HG02870 (cell line): ENCODE measurements at regions not wholly inside any gene's neighbourhood (a gene's known extent, or its start where the extent isn't known, plus 50 kb on each side); places are given as distances from the start of the nearest gene placed in this dataset.
"Not testable (repeated sequence)": the region's sequence is repeated elsewhere in the genome, so short reads cannot be mapped to it uniquely, and the experiment has no call there.

Experiments used
- ATAC-seq: cut with Tn5 transposase; IDR thresholded peaks from one replicate; pipeline ENCODE4 v1.9.1; 2021; ENCODE audit warnings: mild to moderate bottlenecking, moderate library complexity; ENCODE audit not compliant: unreplicated experiment

GRCh38 chr13:76630629-76631230 lies 255.5 kb downstream of the KCTD12 start:
- ATAC-seq, result no peak

- ATAC-seq, result no peak
Measured at GRCh38 chr13:76622315-76623040, 263.7 kb downstream of the KCTD12 start.

- ATAC-seq, result no peak
Measured at GRCh38 chr13:76621705-76622104, 264.5 kb downstream of the KCTD12 start.

- ATAC-seq, result no peak
Measured at GRCh38 chr13:76620036-76620435, 266.2 kb downstream of the KCTD12 start.

GRCh38 chr13:76619631-76620030 lies 266.6 kb downstream of the KCTD12 start:
- no peak for ATAC-seq

- no peak for ATAC-seq
Measured at GRCh38 chr13:76610819-76611415, 275.3 kb downstream of the KCTD12 start.

GRCh38 chr13:76609643-76610042 lies 276.6 kb downstream of the KCTD12 start:
- ATAC-seq, result no peak

- no peak for ATAC-seq
Measured at GRCh38 chr13:76607866-76608265, 278.3 kb downstream of the KCTD12 start.

- no peak for ATAC-seq
Measured at GRCh38 chr13:76600081-76600480, 286.1 kb downstream of the KCTD12 start.

- no peak for ATAC-seq
Measured at GRCh38 chr13:76597868-76598267, 288.3 kb downstream of the KCTD12 start.

- no peak for ATAC-seq
Measured at GRCh38 chr13:76596216-76596615, 290.0 kb downstream of the KCTD12 start.

GRCh38 chr13:76594435-76594834 lies 291.8 kb downstream of the KCTD12 start:
- ATAC-seq, result no peak

- ATAC-seq, result no peak
Measured at GRCh38 chr13:76586842-76587241, 299.4 kb downstream of the KCTD12 start.

- no peak for ATAC-seq
Measured at GRCh38 chr13:76579701-76580100, 306.5 kb downstream of the KCTD12 start.

GRCh38 chr13:76575634-76576033 lies 310.6 kb downstream of the KCTD12 start:
- not testable (repeated sequence) for ATAC-seq

GRCh38 chr13:76570510-76570971 lies 315.7 kb downstream of the KCTD12 start:
- no peak for ATAC-seq

GRCh38 chr13:76556627-76557026 lies 329.6 kb downstream of the KCTD12 start:
- no peak for ATAC-seq

GRCh38 chr13:76552807-76553206 lies 333.4 kb downstream of the KCTD12 start:
- no peak for ATAC-seq

- ATAC-seq, result no peak
Measured at GRCh38 chr13:76552041-76552772, 334.0 kb downstream of the KCTD12 start.

- ATAC-seq, result no peak
Measured at GRCh38 chr13:76542176-76542575, 344.0 kb downstream of the KCTD12 start.

- no peak for ATAC-seq
Measured at GRCh38 chr13:76538004-76538403, 348.2 kb downstream of the KCTD12 start.
